Fibroblast of gingiva (primary cell): ENCODE measurements at regions not wholly inside any gene's neighbourhood (a gene's known extent, or its start where the extent isn't known, plus 50 kb on each side); places are given as distances from the start of the nearest gene placed in this dataset.
"Not testable (repeated sequence)": the region's sequence is repeated elsewhere in the genome, so short reads cannot be mapped to it uniquely, and the experiment has no call there.

ENCODE experiments used
- DNase-seq: peaks from one replicate; pipeline ENCODE4 v3.0.0-alpha.2; 2011; ENCODE audit warnings: low read depth

- not testable (repeated sequence) for DNase-seq
These were observed 76.2 kb upstream of the RFLNA start for GRCh38 chr12:124218650-124219049.

GRCh38 chr12:124222368-124223245 is 72.3 kb upstream of the RFLNA start:
- no peak for DNase-seq

GRCh38 chr12:124223733-124224138 is 71.2 kb upstream of the RFLNA start:
- DNase-seq = not testable (repeated sequence)

GRCh38 chr12:124224535-124225110 is 70.3 kb upstream of the RFLNA start:
- no peak for DNase-seq

GRCh38 chr12:124225730-124226129 is 69.2 kb upstream of the RFLNA start:
- no peak for DNase-seq

GRCh38 chr12:124227951-124228711 is 66.8 kb upstream of the RFLNA start:
- no peak for DNase-seq

- no peak for DNase-seq
These were observed 65.4 kb upstream of the RFLNA start for GRCh38 chr12:124229520-124229919.

- DNase-seq = no peak
These were observed 64.7 kb upstream of the RFLNA start for GRCh38 chr12:124230117-124230757.

- no peak for DNase-seq
These were observed 64.1 kb upstream of the RFLNA start for GRCh38 chr12:124230789-124231188.

- DNase-seq = no peak
These were observed 62.8 kb upstream of the RFLNA start for GRCh38 chr12:124231980-124232653.

GRCh38 chr12:124232654-124232987 is 62.3 kb upstream of the RFLNA start:
- no peak for DNase-seq

GRCh38 chr12:124233041-124233796 is 61.7 kb upstream of the RFLNA start:
- no peak for DNase-seq

GRCh38 chr12:124233846-124234640 is 60.9 kb upstream of the RFLNA start:
- DNase-seq = no peak

- no peak for DNase-seq
These were observed 58.3 kb upstream of the RFLNA start for GRCh38 chr12:124236625-124237031.

GRCh38 chr12:124238886-124239285 is 56.0 kb upstream of the RFLNA start:
- DNase-seq = no peak

- no peak for DNase-seq
These were observed 54.4 kb upstream of the RFLNA start for GRCh38 chr12:124240493-124240892.

- DNase-seq = no peak
These were observed 52.9 kb upstream of the RFLNA start for GRCh38 chr12:124241776-124242528.

GRCh38 chr12:124242529-124243065 is 52.3 kb upstream of the RFLNA start:
- DNase-seq = no peak

- no peak for DNase-seq
These were observed 51.0 kb upstream of the RFLNA start for GRCh38 chr12:124243936-124244335.
